ENCODE measurements at regions not wholly inside any gene's neighbourhood (a gene's known extent, or its start where the extent isn't known, plus 50 kb on each side); places are given as distances from the start of the nearest gene placed in this dataset.

- no peak for DNase-seq (ENCODE audit: low read depth in 1 of 2, low spot score in 1 of 2)
- peaks cover 2% of the 10 kb centered on the region for H3K27me3 ChIP-seq (ENCODE audit: insufficient read depth, poor library complexity, severe bottlenecking)
- no peak overlapping the region for H3K4me3 ChIP-seq (replicated peaks; ENCODE audit: insufficient read depth, low read length)
- H3K27ac ChIP-seq (replicated peaks): no peak overlapping the region
- no peak for TF ChIP-seq SPI1 (IDR thresholded peaks at IDR 0.05; ENCODE audit: borderline replicate concordance, low read depth)
- no peak for TF ChIP-seq GABPA (IDR thresholded peaks at IDR 0.05; ENCODE audit: low read depth)
- TF ChIP-seq REST (IDR thresholded peaks at IDR 0.05; ENCODE audit: insufficient replicate concordance, low read depth): no peak
- TF ChIP-seq POLR2AphosphoS5 (IDR thresholded peaks at IDR 0.05; ENCODE audit: low read depth): no peak
- no peak for TF ChIP-seq CTCF (IDR thresholded peaks at IDR 0.05; ENCODE audit: insufficient read depth, low read length)
These were observed 127.2 kb downstream of the NFKBIZ start for GRCh38 chr3:101976473-101976872.

DNA sequence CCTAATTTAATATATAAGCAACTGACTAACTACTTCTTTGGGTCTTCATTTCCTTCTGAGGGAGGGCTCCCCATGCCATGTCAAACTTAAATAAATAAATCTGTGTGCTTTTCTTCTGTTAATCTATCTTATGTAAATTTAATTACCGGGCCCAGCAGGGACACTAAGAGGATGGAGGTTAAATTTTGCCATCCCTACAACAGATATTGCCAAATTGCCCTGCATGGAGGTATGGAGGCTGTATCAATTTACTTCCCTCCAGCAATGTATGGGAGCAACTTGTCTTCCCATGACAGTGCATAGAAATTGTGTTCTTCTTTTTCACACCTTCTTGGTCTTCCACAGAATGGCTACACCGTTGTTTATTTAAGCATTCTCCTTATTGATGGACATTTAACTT lies 129.0 kb downstream of the NFKBIZ start:
- H3K27me3 ChIP-seq (ENCODE audit: insufficient read depth, poor library complexity, severe bottlenecking): peaks cover 2% of the 10 kb centered on the region
- DNase-seq (ENCODE audit: low read depth in 1 of 2, low spot score in 1 of 2): no peak
- no peak overlapping the region for H3K27ac ChIP-seq (replicated peaks)
- no peak overlapping the region for H3K4me3 ChIP-seq (replicated peaks; ENCODE audit: insufficient read depth, low read length)
- TF ChIP-seq CTCF (IDR thresholded peaks at IDR 0.05; ENCODE audit: insufficient read depth, low read length) (no peak), POLR2AphosphoS5 (IDR thresholded peaks at IDR 0.05; ENCODE audit: low read depth) (no peak), GABPA (IDR thresholded peaks at IDR 0.05; ENCODE audit: low read depth) (no peak), REST (IDR thresholded peaks at IDR 0.05; ENCODE audit: insufficient replicate concordance, low read depth) (no peak), SPI1 (IDR thresholded peaks at IDR 0.05; ENCODE audit: borderline replicate concordance, low read depth) (no peak)

DNA sequence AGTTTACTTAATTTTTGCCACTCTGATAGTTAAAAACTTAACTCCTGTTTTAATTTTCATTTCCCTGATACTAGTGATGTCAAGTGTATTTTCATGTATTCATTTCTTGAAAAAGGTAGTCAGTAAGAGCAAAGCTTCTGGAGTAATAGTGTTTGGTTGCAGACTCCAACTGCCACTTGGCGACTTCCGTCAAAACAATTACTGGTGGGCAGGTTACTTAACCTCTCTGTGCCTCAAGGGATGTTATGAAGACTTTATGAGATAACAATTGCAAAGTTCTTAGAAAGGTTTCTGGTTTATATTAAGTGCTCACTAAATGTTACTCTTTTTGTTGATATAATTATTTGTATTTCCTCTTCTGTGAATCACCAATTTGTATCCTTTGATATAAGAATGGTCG lies 129.7 kb downstream of the NFKBIZ start:
- Histone ChIP-seq H3K4me3 (replicated peaks; ENCODE audit: insufficient read depth, low read length) (no peak overlapping the region), H3K27me3 (ENCODE audit: insufficient read depth, poor library complexity, severe bottlenecking) (peaks cover 2% of the 10 kb centered on the region), H3K27ac (replicated peaks) (no peak overlapping the region)
- no peak for DNase-seq (ENCODE audit: low read depth in 1 of 2, low spot score in 1 of 2)
- TF ChIP-seq REST (IDR thresholded peaks at IDR 0.05; ENCODE audit: insufficient replicate concordance, low read depth) (no peak), SPI1 (IDR thresholded peaks at IDR 0.05; ENCODE audit: borderline replicate concordance, low read depth) (no peak), GABPA (IDR thresholded peaks at IDR 0.05; ENCODE audit: low read depth) (no peak), POLR2AphosphoS5 (IDR thresholded peaks at IDR 0.05; ENCODE audit: low read depth) (no peak), CTCF (IDR thresholded peaks at IDR 0.05; ENCODE audit: insufficient read depth, low read length) (no peak)

Data from HL-60 (cell line).